ENCODE measurements at regions not wholly inside any gene's neighbourhood (a gene's known extent, or its start where the extent isn't known, plus 50 kb on each side); places are given as distances from the start of the nearest gene placed in this dataset.
"Not testable (repeated sequence)": the region's sequence is repeated elsewhere in the genome, so short reads cannot be mapped to it uniquely, and the experiment has no call there.

DNA sequence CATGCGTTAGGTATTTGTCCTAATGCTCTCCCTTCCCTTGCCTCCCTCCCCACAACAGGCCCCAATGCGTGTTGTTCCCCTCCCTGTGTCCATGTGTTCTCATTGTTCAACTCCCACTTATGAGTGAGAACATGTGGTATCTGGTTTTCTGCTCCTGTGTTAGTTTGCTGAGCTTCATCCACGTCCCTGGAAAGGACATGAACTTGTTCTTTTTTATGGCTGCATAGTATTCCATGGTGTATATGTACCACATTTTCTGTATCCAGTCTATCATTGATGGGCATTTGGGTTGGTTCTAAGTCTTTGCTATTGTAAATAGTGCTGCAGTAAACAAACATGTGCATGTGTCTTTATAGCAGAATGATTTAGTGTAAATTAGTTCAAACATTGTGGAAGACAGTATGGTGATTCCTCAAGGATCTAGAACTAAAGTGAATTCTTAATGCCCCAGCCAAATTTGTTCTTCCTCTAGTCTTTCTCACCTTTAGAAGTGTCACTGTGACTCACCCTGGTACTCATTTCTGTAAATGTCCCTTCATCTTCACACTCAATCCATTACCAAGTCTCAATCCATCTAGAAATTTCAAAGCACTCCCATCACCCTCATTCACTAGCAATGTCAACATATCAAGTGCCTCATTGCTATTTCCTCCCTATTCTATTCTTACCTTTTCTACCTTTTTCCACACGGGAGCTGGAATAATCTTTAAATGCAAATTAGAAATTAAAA is 123.9 kb downstream of the MREG start:
- DNase-seq, result not testable (repeated sequence)

DNA sequence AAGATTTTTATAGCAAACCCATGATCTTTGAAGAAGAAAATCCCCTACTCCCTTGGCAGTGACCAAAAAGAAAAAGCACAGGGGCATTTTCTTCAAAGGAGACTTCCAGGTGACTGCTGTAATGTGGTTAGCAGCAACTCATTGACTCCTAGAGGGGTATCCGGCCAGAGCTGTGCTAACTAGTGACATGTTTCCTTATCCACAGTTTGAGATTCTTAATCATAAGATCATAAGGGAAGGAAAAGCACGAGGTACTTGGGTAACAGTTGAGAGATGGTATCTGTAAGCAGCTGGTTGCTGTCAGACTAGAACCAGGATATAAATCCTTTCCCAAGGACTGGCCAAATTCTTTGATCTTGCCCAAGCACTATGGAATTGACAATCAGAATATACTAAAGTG is 124.7 kb downstream of the MREG start:
- no peak for DNase-seq

DNA sequence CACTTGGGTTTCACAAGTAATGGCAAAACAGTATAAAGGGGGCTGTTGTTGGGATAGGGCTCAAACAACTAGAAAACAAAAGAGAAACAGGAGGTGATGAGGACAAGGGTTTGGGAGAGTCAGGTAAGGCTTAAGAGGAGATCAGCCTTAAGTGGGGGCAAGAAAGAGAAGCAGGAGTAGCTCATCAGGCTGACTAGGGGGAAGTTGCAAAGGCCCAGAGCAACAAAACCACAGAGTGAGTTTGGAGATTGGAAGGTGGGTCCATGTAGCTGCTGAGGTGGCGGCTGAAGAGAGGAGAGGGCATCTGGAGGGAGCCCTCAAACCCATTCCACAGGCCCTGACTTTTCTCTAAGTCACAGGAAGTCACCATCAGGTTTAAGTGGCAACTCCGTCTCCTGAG is 126.0 kb downstream of the MREG start:
- no peak for DNase-seq

DNA sequence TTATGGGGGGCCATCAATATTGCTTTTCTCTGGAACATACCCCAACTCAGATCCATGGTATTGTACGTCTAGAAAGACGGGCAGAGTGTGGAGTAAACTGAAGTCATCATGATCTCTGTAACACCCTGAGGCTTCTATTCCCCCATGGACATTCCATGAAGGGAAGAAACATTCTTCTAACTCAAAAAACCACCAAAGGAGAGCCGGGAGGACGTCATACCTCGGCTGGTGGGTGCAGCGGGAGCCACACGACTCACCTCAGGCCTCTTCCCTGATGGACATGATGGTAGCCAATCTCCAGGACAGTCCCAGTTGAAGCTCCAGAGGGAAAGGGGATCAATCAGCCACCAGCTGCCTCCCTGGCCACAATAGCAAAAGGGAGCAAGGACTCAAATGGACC is 127.3 kb downstream of the MREG start:
- no peak for DNase-seq

DNA sequence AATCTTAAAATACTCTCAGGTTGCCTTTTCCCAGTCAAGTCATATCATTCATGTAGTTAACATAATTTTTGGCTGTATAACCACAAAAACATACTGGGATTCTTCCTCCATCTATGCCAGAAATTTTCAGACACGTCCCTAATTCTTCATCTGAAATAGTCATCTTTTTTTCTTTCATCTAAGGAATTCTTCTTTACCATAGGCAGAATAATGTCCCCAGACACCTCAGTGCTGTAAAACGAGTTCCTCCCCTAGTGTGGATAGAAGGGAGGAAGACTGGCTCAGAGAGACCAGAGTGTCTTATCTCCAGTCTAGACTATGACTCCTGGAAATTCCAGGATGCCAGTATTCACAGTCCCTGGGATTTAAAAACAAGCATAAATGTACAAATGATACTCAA is 127.8 kb downstream of the MREG start:
- no peak for DNase-seq

DNA sequence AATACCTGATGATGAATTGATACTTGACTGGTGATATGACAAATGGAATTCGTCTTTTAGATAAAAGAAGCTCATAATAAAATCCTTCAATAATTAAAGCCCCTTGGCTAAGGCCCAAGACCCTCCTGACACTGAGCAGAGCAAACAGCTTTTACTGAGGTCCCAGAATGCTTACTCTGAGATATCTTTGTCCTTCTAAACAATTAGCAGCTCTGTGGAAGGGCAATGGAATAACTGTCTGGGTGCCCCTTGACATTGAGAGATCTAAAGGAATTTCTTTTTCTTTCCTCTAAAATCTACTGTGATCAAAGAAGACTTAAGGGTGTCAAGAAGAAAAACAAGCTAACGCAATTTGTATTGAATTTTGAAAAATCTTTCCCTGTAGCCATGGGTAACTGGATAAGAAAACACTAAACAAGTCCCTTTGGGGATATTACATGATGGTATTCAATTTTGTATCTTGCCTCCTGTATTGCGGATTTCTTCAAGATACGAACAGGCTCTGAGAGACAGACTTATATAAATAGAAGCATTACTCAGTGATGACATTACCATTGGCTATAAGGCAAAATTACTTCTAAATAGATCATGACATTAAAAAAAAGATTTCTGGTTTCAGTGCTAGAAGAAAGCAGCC is 128.8 kb downstream of the MREG start:
- no peak for DNase-seq

- no peak for DNase-seq
These were observed 129.6 kb downstream of the MREG start for GRCh38 chr2:215883799-215884198.

DNA sequence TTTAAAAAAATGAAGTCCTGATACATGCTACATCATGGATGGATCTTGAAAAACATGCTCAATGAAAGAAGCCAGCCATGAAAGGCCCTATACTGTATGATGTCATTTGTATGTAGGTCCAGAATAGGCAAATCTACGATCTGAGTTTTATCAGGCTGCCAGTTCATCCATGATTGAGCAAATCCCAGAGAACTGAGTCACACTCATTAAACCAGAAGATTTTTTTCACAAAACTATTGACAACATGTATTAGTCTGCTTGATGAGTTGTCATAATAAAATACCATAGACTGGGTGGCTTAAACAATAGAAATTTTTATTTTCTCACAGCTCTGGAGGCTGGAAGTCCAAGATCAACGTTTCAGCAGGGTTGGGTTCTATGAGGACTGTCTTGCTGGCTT is 130.7 kb downstream of the MREG start:
- DNase-seq, result no peak

- DNase-seq, result no peak
These were observed 131.8 kb downstream of the MREG start for GRCh38 chr2:215881582-215881981.

GRCh38 chr2:215880970-215881369 is 132.4 kb downstream of the MREG start:
- DNase-seq, result peak; percentile 23

- DNase-seq, result peak; percentile 11
These were observed 133.1 kb downstream of the MREG start for GRCh38 chr2:215879977-215880940.

DNA sequence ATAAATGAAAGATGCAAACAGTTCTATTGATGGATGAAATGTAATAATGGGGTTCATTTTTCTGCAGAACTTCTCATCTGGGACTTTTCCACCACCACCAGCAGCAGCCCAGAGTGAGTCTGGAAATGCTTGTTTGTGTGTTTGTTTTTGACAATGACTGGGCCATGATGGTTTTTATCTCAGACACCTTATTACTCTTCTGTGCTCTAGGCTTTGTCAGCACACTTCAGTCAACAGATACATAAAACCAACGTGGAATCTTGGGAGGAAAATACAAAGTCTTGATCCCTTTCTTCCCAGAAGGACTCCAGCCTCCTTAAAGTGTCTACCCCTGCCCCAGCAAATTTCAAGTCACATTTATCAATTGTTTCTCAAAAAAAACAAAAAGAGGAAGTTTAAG is 134.0 kb downstream of the MREG start:
- no peak for DNase-seq

DNA sequence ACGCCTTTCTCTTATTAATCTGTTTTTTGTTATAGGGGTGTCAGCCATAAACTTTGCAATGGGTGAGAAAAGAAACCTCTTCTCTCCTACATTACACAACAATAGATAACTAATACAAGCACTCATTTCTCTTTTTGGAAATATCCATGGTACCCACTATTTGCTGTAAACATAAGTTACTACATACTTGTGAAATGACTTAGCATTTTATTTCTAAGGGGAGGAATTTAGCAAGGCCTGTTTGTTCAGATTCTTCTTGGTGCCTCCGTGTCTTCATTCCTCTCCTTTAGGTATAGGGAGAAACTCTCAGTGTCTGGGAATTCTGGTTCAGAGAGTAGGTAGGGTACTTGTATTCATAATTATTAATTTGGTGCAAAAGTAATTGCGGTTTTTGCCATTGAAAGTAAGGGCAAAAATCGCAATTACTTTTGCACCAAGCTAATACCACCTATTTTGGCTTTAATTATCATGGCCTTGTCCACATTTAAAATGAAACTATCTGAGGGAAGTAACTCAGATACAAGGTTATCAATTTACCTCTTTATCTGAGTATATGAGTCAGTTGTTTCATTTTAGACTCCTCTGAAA is 134.8 kb downstream of the MREG start:
- no peak for DNase-seq

- DNase-seq, result no peak
These were observed 136.5 kb downstream of the MREG start for GRCh38 chr2:215876937-215877238.

DNA sequence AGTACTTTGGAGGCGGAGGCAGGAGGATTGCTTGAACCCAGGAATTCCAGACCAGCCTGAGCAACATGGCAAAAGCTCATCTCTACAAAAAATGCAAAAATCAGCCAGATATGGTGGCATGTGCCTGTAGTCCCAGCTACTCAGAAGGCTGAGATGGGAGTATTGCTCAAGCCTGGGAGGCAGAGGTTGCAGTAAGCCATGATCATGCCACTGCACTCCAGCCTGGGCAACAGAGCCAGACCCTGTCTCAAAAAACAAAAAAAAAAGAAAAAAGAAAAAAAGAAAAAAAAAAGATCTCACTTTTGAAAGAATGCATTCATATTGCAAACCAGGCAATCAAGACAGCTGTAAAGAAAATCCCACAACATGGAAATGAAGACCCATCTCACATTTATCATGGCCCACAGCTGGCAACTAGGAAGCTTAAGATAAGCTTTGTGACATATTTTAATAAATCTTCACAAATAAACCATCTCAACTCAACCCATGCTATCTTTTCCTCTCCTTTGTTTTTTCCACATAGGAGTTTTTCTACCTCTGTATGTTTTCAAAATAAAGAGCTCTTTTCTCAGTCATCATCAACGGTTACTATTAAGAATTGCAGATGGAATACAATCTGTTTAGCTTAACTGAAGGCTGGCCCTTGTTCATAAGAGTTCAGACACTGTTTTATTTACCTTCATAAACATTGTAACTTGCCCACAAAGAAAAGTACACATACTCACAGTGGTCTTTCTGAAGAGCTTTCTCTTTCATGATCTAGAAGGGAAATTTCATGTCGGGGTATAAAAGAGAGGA is 137.0 kb downstream of the MREG start:
- DNase-seq, result no peak

DNA sequence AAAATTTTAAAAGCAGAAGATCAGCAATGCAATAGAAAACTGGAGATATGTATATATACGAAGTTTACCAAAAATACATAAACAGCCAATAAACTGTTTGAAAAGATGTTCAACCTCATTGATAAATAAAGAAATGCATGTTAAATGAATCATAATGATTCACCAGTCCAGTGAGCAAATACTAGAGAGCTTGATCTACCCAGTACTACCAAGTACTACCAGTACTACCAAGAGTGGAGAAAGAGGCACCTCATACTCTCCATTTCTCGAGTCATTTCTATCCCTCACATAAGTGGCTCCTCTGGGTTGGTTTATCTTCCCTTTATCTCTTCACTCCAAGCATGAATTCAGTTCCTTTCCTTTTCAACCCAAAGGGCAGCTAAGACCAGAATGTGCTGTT is 138.9 kb downstream of the MREG start:
- no peak for DNase-seq

GRCh38 chr2:215870986-215871385 is 142.4 kb downstream of the MREG start:
- DNase-seq, result no peak

GRCh38 chr2:215870088-215870490 is 143.3 kb downstream of the MREG start:
- no peak for DNase-seq

DNA sequence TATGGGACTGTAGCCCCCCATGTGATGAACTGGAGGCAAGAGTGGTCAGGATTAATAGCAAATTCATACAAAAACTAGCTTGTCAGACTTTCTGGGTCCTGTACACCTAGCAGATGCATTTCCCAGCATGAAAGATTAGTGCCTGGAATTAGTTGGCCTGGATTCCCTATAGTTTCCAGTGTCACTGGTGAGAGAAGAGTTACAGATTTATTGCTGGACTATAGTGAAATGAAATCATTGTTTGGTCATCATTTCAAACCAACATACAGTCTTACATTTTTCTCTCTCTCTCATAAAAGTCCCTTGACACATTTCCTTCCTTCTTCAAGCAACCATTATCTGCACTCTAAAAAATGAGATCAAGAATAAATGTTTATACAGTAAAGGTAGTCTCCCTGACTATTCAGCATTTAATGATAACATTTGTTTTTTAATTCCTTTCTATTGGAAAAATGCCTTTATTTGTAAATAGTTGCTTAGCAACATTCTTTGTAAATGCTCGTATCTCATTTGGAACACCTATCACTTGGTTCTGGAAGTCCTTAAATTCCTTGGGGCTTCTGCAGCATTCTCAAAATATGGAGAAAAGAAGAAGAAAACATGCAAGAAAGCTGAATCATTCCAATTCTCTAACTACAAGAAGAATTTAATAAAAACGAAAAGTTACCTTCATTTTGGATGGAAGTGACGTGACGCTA is 144.4 kb downstream of the MREG start:
- DNase-seq, result no peak

DNA sequence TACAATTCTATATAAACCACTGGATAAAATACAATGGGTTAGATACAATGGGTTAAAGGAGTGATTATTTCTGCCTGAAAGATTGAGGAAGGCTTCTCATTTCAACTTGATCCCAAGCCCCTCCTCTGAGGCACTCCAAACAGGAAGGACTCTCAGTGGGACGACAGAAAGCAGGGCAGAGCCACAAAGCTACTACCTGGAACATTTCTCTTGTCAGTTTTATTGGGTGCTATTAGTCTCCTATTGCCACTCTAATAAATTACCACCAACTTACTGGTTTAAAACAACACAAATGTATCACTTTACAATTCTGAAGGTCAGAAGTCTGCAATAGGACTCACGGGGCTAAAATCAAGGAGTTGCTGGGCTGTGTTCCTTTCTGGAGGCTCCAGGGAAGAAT is 146.7 kb downstream of the MREG start:
- no peak for DNase-seq

- no peak for DNase-seq
These were observed 149.7 kb downstream of the MREG start for GRCh38 chr2:215863687-215864086.

DNA sequence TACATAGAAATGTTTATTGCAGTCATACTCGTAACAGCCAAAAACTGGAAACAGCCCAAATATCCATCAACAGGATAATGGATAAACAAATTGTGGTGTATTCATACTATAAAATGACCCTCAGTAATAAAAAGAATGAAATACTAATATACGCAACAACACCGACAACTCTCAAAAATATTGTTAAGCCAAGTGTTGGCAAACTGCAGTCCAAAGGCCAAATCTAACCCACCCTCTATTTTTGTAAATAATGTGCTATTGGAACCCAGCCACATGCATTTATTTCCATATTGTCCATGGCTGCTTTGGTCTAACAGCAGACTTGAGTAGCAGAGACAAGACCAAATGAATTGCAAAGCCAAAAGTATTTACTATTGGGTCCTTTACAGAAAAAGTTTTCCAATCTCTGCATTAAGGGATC is 151.0 kb downstream of the MREG start:
- no peak for DNase-seq

All from NCI-H446 treated with DMSO at 0.1 percent for 48 hours (cell line).